Common myeloid progenitor, CD34-positive (primary cell): ENCODE measurements at regions not wholly inside any gene's neighbourhood (a gene's known extent, or its start where the extent isn't known, plus 50 kb on each side); places are given as distances from the start of the nearest gene placed in this dataset.
A peak's percentile ranks its signal among the peaks of the same experiment; 100 is the strongest.
"Not testable (repeated sequence)": the region's sequence is repeated elsewhere in the genome, so short reads cannot be mapped to it uniquely, and the experiment has no call there.

ENCODE experiments used
- CTCF ChIA-PET: fragments of 350-600 bp; sonication (Branson Sonifier 250); formaldehyde crosslinking; loops from one replicate; lab custom pipeline; 2021; ENCODE audit warnings: antibody characterized with exemption; lab: Charles Lee
- POLR2A ChIA-PET: fragments of 350-600 bp; sonication (Branson Sonifier 250); formaldehyde crosslinking; loops from one replicate; lab custom pipeline; 2021; ENCODE audit warnings: antibody characterized with exemption; lab: Charles Lee
- DNase-seq, 3 donors: peaks; one replicate each; pipeline versions ENCODE4 v3.0.0 to v3.0.0-alpha.2; 2013
- H3K27ac ChIP-seq, 2 experiments: 1 replicate in 1 of 2; 2 replicates in 1 of 2; pipeline ENCODE4 v1.7.0; 2013; ENCODE audit warnings: inconsistent platforms in 2 of 2, low read length in 2 of 2, mild to moderate bottlenecking in 2 of 2, low read depth in 1 of 2, moderate library complexity in 1 of 2; ENCODE audit not compliant: severe bottlenecking in 2 of 2, insufficient read depth in 1 of 2, poor library complexity in 1 of 2
- H3K27me3 ChIP-seq, 5 experiments: replicated peaks in 2 of 5; 1 replicate in 3 of 5; 2 replicates in 2 of 5; pipeline versions ENCODE4 v1.6.1 to v1.7.0; 2013; ENCODE audit warnings: low read length in 4 of 5, mild to moderate bottlenecking in 2 of 5, moderate library complexity in 2 of 5, inconsistent platforms in 1 of 5; ENCODE audit not compliant: insufficient read depth in 5 of 5, control insufficient read depth in 4 of 5
- H3K36me3 ChIP-seq, 4 experiments: 1 replicate in 2 of 4; 2 replicates in 2 of 4; pipeline versions ENCODE4 v1.6.1 to v1.7.0; 2013; ENCODE audit warnings: low read length in 3 of 4, control low read depth in 1 of 4, mild to moderate bottlenecking in 1 of 4; ENCODE audit not compliant: control insufficient read depth in 4 of 4, insufficient read depth in 4 of 4
- H3K4me1 ChIP-seq, 4 experiments: 1 replicate in 3 of 4; 2 replicates in 1 of 4; pipeline versions ENCODE4 v1.6.1 to v1.7.1; 2013; ENCODE audit warnings: low read length in 3 of 4, mild to moderate bottlenecking in 3 of 4, control low read depth in 1 of 4, inconsistent platforms in 1 of 4, moderate library complexity in 1 of 4; ENCODE audit not compliant: control insufficient read depth in 4 of 4, insufficient read depth in 4 of 4; ENCODE audit errors: control extremely low read depth in 1 of 4
- H3K4me3 ChIP-seq, 7 experiments: 1 replicate in 4 of 7; 2 replicates in 3 of 7; pipeline versions ENCODE4 v1.5.1 to v1.7.0; 2013; ENCODE audit warnings: mild to moderate bottlenecking in 7 of 7, low read length in 6 of 7, moderate library complexity in 6 of 7, inconsistent platforms in 2 of 7, low read depth in 2 of 7, control low read depth in 1 of 7; ENCODE audit not compliant: insufficient read depth in 4 of 7, control insufficient read depth in 1 of 7; ENCODE audit errors: extremely low read depth in 1 of 7
- H3K9me3 ChIP-seq, 5 experiments: 1 replicate in 4 of 5; 2 replicates in 1 of 5; pipeline versions ENCODE4 v1.6.1 to v1.7.1; 2013; ENCODE audit warnings: low read length in 4 of 5, mild to moderate bottlenecking in 2 of 5, inconsistent platforms in 1 of 5, low read depth in 1 of 5, moderate library complexity in 1 of 5; ENCODE audit not compliant: control insufficient read depth in 4 of 5, insufficient read depth in 2 of 5; ENCODE audit errors: control extremely low read depth in 1 of 5
- WGBS: methylation state at CpG from one replicate; pipeline ENCODE4 v1.1.5; 2013; ENCODE audit not compliant: insufficient coverage; 5-methylcytosine and 5-hydroxymethylcytosine counted together

DNA sequence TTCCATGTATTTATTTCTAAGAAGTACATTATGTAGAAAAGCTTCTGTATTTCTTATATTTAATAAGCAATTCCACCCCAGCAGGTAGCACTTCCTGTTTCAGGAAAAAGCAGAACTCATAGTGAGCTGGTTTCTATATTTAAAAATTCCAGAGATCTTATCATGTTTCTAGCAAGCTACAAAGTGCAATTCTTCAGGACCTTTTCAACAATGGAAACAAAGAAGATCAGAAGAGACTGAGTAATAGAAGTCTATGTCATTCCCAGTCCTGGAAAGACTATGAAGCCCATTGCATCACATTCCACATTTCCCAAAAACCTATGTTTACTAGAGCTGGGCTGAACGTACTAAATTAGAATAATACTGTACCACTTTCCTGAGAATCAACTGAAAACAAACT is 302.6 kb upstream of the NRSN1 start:
- peaks cover 0 to 13% (median 5%) of the 10 kb centered on the region in 4 experiments for H3K4me1 ChIP-seq
- H3K36me3 ChIP-seq = no peaks in the 10 kb centered on the region
- DNase-seq = peak; percentile 3 to 65 (median 47)
- ChIA-PET POLR2A (interaction anchor here (0.7 kb wide), 1 partner anchor 587 kb away, joined by 4 read pairs; no protein-coding TSS in a partner anchor), CTCF (no interaction called here)
- H3K9me3 ChIP-seq = no peaks in the 10 kb centered on the region
- WGBS = no CpG with 5 or more reads among the region's 1 CpG
- no peaks in the 10 kb centered on the region for H3K27me3 ChIP-seq
- no peak overlapping the region for H3K27ac ChIP-seq
- H3K4me3 ChIP-seq = no peak overlapping the region

DNA sequence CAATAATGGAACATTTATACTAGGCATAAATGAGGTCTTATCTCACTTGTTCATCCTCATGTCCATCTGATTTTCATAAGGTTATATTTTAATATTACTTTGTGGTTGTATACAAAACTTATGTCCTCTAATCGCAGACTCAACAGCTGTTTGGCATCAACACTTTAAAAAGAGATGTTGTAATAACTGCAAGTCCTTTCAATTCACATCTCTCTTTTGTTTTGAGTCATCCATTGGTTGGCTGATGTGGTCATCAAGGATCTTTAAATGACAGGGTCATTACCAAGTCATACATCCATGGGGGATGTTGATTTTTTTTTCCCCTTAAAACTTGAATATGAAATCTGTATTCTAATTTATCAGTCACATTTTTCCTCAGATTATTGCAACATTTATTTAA is 299.4 kb upstream of the NRSN1 start:
- Histone ChIP-seq H3K4me1 (peaks cover 0 to 13% (median 5%) of the 10 kb centered on the region in 4 experiments), H3K27me3 (no peaks in the 10 kb centered on the region), H3K36me3 (no peaks in the 10 kb centered on the region), H3K27ac (no peak overlapping the region), H3K9me3 (peaks cover 0 to 5% (median 0%) of the 10 kb centered on the region in 5 experiments), H3K4me3 (no peak overlapping the region)
- CTCF ChIA-PET = no interaction called here
- WGBS = no CpG with 5 or more reads among the region's 1 CpG
- POLR2A ChIA-PET = no interaction called here
- no peak for DNase-seq

DNA sequence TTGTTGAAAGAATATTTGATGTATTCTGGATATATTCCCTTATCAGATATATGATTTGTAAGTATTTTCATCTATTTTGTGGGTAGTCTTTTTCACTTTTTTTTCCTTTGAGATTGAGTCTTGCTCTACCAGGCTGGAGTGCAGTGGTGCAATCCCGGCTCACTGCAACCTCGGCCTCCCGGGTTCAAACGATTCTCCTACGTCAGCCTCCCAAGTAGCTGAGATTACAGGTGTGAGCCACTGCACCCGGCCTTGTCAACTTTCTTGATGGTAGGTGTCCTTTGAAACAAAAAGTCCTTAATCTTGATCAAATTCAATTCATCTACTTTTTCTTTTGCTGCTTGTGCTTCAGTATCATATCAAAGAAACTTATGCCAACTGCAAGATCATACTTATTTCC is 297.2 kb upstream of the NRSN1 start:
- WGBS = 92% methylated on average over 6 of the region's 6 CpGs
- no peak overlapping the region for H3K4me3 ChIP-seq
- H3K4me1 ChIP-seq = peaks cover 0 to 1% (median 0%) of the 10 kb centered on the region in 4 experiments
- peaks cover 0 to 5% (median 0%) of the 10 kb centered on the region in 5 experiments for H3K9me3 ChIP-seq
- ChIA-PET CTCF (no interaction called here), POLR2A (no interaction called here)
- no peaks in the 10 kb centered on the region for H3K36me3 ChIP-seq
- DNase-seq = no peak
- no peak overlapping the region for H3K27ac ChIP-seq
- no peaks in the 10 kb centered on the region for H3K27me3 ChIP-seq

DNA sequence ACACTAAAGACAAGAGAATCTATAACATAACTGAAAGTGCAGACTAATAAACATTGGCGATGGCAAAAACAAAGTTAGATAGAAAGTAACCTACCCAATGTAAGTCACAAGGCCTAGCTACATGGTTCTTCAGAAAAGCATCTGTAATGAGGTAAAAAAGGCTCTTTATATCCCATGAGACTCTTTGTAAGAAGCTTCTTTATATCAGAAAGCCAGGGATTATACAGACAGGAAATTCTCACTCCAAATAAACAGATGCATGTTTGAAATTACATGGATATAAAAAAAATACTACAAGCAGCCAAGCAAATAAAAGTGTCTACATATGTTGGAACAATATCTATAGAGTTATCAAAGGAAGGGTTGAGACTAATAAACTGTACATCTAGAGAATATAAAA is 284.9 kb upstream of the NRSN1 start:
- WGBS = no CpG with 5 or more reads among the region's 1 CpG
- no peaks in the 10 kb centered on the region for H3K36me3 ChIP-seq
- H3K4me3 ChIP-seq = no peak overlapping the region
- no peaks in the 10 kb centered on the region for H3K9me3 ChIP-seq
- POLR2A ChIA-PET = no interaction called here
- no peaks in the 10 kb centered on the region for H3K4me1 ChIP-seq
- no peak overlapping the region for H3K27ac ChIP-seq
- DNase-seq = no peak
- CTCF ChIA-PET = no interaction called here
- no peaks in the 10 kb centered on the region for H3K27me3 ChIP-seq

DNA sequence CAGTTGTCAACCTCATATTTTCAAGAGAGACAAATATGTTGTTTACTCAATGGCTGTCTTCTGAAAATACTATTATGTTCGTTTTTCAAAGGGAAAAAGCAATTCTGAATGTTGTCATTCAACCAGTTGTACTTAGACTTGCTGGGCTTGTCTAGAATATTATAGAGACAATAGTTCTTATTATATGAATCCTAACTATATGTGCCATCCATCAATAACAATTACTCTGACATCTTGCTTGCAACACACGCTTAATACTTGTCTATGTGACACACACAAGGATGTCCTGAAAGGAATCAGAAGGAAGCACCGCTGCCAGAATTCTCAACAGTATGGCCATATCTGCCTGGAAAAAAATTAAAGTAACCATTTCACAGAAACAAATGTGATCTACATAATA is 283.3 kb upstream of the NRSN1 start:
- CTCF ChIA-PET = no interaction called here
- POLR2A ChIA-PET = no interaction called here
- Histone ChIP-seq H3K27ac (no peak overlapping the region), H3K4me3 (no peak overlapping the region), H3K27me3 (no peaks in the 10 kb centered on the region), H3K4me1 (no peaks in the 10 kb centered on the region), H3K36me3 (no peaks in the 10 kb centered on the region), H3K9me3 (no peaks in the 10 kb centered on the region)
- 80% methylated on average over 1 of the region's 3 CpGs for WGBS
- no peak for DNase-seq

DNA sequence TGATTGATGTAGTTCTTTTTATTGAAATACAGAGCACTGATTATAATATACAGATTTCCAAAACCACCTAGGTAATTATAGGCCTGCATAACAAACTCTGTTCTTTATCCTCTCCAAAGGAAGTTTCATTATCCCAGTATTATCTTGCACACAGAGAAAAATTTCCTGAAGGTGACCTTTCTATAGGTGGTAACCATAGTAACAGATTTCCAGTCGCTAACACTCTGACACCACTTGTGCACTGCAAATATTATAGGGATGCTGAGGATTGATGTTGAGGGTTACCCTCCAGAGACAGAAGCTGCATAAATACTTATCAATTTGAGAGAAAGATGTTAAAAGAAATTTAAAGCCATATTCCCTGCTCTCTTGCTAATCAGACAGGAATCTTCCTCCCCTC is 274.5 kb upstream of the NRSN1 start:
- Histone ChIP-seq H3K36me3 (no peaks in the 10 kb centered on the region), H3K4me1 (no peaks in the 10 kb centered on the region), H3K27ac (no peak overlapping the region), H3K4me3 (no peak overlapping the region), H3K27me3 (no peaks in the 10 kb centered on the region), H3K9me3 (no peaks in the 10 kb centered on the region)
- ChIA-PET POLR2A (no interaction called here), CTCF (interaction anchor here (0.6 kb wide), 1 partner anchor 490 kb away, joined by 3 read pairs; no protein-coding TSS in a partner anchor)
- no peak for DNase-seq
- no CpG with 5 or more reads among the region's 1 CpG for WGBS

DNA sequence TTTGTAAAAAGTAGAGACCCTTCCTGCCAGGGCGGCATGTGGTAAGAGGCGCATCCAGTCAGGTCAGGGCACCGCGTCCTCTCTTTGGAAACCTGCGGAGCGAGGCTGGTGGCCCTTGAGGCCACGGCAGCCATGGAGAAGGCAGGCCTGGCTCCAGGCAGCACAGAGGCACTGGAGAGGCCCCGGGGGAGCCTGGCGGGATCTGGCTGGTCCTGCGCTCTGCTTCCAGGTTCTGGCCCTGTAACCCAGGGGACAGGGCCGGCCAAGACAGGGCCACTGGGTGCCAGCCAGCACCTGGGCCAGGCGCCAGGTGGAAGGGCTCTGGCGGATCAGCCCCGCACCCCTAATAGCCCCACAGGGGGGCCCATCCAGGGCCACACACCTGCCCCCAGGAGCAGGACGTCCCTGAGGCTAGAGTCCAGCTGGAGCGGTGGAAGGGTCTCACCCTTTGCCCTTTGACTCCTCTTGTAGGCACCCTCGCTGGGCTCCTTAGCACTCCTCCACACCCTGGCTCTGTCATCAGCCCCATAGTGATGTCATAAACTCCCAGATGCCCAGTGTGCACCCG is 272.4 kb upstream of the NRSN1 start:
- H3K27me3 ChIP-seq, POLR2A ChIA-PET, H3K9me3 ChIP-seq, CTCF ChIA-PET, H3K4me1 ChIP-seq, H3K27ac ChIP-seq, H3K4me3 ChIP-seq, DNase-seq, H3K36me3 ChIP-seq: not testable (repeated sequence)
- WGBS = 100% methylated on average over 2 of the region's 18 CpGs
